ENCODE measurements at regions not wholly inside any gene's neighbourhood (a gene's known extent, or its start where the extent isn't known, plus 50 kb on each side); places are given as distances from the start of the nearest gene placed in this dataset.

DNA sequence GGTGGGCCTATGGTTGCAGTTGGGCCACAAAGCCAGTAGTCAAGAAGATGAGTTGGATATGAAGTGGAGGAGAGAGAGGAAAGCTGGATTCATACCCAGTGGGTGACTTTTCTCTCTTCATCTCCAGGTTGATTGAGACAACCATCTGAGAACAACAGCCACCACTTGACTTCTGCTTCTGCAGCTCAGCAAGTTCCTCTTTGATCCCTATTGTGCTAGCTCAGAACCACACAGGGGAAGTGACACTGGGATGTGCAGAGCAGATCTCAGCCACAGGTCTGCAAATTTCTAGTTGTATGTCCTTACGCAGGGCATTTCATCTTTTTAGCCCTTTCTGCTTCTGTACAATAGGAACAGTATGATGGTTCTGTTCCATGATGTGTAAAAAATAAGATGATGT lies 459.2 kb upstream of the ARRDC4 start:
- in situ Hi-C loops (cut with MboI; ENCODE audit: low sequenced_read_pairs in 4 of 4): no loop called here
- no peaks in the 10 kb centered on the region for H3K9me3 ChIP-seq
- TF ChIP-seq, protein P1, sequence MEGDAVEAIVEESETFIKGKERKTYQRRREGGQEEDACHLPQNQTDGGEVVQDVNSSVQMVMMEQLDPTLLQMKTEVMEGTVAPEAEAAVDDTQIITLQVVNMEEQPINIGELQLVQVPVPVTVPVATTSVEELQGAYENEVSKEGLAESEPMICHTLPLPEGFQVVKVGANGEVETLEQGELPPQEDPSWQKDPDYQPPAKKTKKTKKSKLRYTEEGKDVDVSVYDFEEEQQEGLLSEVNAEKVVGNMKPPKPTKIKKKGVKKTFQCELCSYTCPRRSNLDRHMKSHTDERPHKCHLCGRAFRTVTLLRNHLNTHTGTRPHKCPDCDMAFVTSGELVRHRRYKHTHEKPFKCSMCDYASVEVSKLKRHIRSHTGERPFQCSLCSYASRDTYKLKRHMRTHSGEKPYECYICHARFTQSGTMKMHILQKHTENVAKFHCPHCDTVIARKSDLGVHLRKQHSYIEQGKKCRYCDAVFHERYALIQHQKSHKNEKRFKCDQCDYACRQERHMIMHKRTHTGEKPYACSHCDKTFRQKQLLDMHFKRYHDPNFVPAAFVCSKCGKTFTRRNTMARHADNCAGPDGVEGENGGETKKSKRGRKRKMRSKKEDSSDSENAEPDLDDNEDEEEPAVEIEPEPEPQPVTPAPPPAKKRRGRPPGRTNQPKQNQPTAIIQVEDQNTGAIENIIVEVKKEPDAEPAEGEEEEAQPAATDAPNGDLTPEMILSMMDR (IDR thresholded peaks at IDR 0.05 in 4 of 5, conservative IDR thresholded peaks at IDR 0.05 in 1 of 5): no peak
- no peak for TF ChIP-seq POLR2A (IDR thresholded peaks at IDR 0.05)

DNA sequence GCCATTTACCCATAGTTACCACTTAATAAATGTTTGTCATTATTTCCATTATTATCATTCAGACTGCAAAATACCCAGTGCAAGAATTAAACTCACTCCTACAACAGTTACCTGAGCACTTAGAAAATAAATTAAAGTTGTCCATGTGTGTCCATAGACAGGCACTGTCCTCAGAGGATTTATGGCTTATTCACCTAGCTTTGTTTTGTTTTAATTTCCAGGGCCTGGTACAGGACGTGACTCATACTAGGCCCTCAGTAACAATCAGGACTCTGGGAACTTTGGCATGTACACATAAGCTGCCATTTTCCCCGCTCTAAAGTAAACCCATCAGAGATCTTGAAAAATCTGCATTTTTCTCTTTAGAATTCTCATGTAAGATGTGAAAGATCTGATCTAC lies 458.5 kb upstream of the ARRDC4 start:
- TF ChIP-seq POLR2A (IDR thresholded peaks at IDR 0.05): no peak
- TF ChIP-seq, protein P1 (IDR thresholded peaks at IDR 0.05 in 4 of 5, conservative IDR thresholded peaks at IDR 0.05 in 1 of 5): no peak
- H3K4me3 ChIP-seq: no peak overlapping the region
- in situ Hi-C loops (cut with MboI; ENCODE audit: low sequenced_read_pairs in 4 of 4) (no loop called here), intact Hi-C loops (cut with DNase I; ENCODE audit: low total_unique reads) (no loop called here)
- DNase-seq: no peak
- H3K36me3 ChIP-seq: no peaks in the 10 kb centered on the region
- H3K27me3 ChIP-seq: no peaks in the 10 kb centered on the region
- no peak for ATAC-seq
- H3K9me3 ChIP-seq: no peaks in the 10 kb centered on the region
- no peak overlapping the region for H3K27ac ChIP-seq
- no peaks in the 10 kb centered on the region for H3K4me1 ChIP-seq

More for the DNA sequence above, 459.2 kb upstream of the ARRDC4 start:
- intact Hi-C loops (cut with DNase I; ENCODE audit: low total_unique reads): no loop called here
- DNase-seq: no peak
- Histone ChIP-seq H3K27me3 (no peaks in the 10 kb centered on the region), H3K4me1 (no peaks in the 10 kb centered on the region), H3K4me3 (no peak overlapping the region), H3K36me3 (no peaks in the 10 kb centered on the region), H3K27ac (no peak overlapping the region)
- no peak for ATAC-seq

DNA sequence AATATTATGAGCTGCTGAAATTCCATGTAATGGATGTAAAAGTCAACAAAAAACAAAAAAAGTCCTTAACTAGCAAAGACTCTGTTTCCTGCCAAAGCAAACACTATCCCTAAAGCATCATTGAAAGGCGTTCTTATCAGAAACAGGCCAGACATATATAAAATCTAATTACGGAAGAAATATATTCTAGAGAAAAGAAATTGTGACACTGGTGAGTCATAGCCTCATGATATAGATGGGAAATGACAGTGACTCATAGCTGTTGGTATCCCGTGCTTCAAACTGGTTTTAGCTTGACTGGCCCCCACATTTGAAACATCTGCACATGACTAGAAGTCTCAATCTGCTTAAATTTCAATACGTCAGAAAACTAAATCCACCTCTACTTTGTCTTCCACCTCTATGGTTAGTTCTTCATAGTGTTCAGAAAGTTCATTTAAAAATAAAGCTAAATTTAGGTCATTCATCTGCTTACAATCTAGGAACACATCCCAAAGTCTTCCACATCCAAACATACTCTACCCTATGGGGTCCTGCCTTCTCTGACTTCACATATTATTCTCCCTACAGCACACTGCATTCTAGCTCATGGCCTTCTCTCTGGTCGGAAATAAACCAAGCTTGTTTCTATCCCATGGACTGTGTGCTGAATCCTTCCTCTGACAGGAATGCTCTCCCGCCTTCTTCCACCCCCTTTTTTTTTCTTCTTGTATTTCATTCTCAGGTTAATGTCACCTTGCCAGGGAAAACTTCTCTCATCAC lies 456.3 kb upstream of the ARRDC4 start:
- no peak overlapping the region for H3K27ac ChIP-seq
- intact Hi-C loops (cut with DNase I; ENCODE audit: low total_unique reads): no loop called here
- H3K36me3 ChIP-seq: no peaks in the 10 kb centered on the region
- no peak overlapping the region for H3K4me3 ChIP-seq
- ATAC-seq (no peak), DNase-seq (no peak)
- H3K4me1 ChIP-seq: no peaks in the 10 kb centered on the region
- TF ChIP-seq POLR2A (IDR thresholded peaks at IDR 0.05): no peak
- TF ChIP-seq, protein P1 (IDR thresholded peaks at IDR 0.05 in 4 of 5, conservative IDR thresholded peaks at IDR 0.05 in 1 of 5): no peak
- no peaks in the 10 kb centered on the region for H3K9me3 ChIP-seq
- in situ Hi-C loops (cut with MboI; ENCODE audit: low sequenced_read_pairs in 4 of 4): no loop called here
- no peaks in the 10 kb centered on the region for H3K27me3 ChIP-seq

DNA sequence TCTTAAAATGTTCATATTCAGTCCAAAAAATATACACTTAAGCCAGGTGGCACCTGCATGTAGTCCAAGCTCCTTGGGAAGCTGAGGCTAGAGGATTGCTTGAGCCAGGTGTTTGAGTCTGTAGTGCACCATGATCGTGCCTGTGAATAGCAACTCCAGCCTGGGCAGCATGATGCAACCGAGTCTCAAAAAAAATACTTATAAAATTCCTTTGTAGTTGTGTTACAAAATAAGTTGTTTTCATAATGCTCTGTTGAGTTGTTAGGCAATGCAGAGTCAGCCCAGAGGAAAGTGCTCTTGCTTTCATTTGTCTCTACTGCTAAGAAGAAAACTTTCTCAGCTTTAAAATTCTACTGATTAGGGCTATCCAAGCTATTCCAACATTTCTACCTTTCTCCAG lies 442.8 kb upstream of the ARRDC4 start:
- in situ Hi-C loops (cut with MboI; ENCODE audit: low sequenced_read_pairs in 4 of 4): no loop called here
- Histone ChIP-seq H3K36me3 (no peaks in the 10 kb centered on the region), H3K4me3 (no peak overlapping the region), H3K27me3 (no peaks in the 10 kb centered on the region), H3K9me3 (no peaks in the 10 kb centered on the region), H3K4me1 (peaks cover 5% of the 10 kb centered on the region in 2 donors), H3K27ac (no peak overlapping the region)
- DNase-seq: no peak
- intact Hi-C loops (cut with DNase I; ENCODE audit: low total_unique reads): no loop called here
- ATAC-seq: no peak
- TF ChIP-seq POLR2A (IDR thresholded peaks at IDR 0.05): no peak
- TF ChIP-seq, protein P1 (IDR thresholded peaks at IDR 0.05 in 4 of 5, conservative IDR thresholded peaks at IDR 0.05 in 1 of 5): no peak

All from gastrocnemius medialis (tissue), 4 donors.